GM12872 (cell line): ENCODE measurements at regions not wholly inside any gene's neighbourhood (a gene's known extent, or its start where the extent isn't known, plus 50 kb on each side); places are given as distances from the start of the nearest gene placed in this dataset.

ENCODE experiments used
- CTCF ChIP-seq: IDR thresholded peaks from 3 replicates; pipeline ENCODE4 v1.5.1; 2011; ENCODE audit warnings: low read depth, mild to moderate bottlenecking, low read length, moderate library complexity; ENCODE audit not compliant: insufficient read depth

GRCh38 chr18:41873730-41874129 is 81.3 kb upstream of the PIK3C3 start:
- TF ChIP-seq CTCF, result no peak

DNA sequence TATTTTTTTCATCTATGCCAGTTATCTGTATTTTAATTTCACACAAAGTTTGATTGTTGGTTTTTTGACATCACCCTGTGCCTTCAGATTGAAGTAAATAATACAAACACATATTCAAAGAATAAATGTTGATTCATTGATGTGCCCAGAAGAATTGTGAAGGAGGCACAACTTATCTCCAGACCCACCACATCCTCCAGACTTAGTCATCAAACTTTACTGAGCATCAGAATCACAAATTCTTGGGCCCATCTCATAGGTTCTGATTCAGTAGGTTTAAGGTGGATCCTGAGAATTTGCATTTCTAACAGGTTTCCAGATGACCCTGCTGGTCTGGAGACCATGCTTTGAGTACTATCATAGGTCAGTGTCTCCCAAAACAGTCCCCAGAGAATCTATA is 82.8 kb upstream of the PIK3C3 start:
- no peak for TF ChIP-seq CTCF

DNA sequence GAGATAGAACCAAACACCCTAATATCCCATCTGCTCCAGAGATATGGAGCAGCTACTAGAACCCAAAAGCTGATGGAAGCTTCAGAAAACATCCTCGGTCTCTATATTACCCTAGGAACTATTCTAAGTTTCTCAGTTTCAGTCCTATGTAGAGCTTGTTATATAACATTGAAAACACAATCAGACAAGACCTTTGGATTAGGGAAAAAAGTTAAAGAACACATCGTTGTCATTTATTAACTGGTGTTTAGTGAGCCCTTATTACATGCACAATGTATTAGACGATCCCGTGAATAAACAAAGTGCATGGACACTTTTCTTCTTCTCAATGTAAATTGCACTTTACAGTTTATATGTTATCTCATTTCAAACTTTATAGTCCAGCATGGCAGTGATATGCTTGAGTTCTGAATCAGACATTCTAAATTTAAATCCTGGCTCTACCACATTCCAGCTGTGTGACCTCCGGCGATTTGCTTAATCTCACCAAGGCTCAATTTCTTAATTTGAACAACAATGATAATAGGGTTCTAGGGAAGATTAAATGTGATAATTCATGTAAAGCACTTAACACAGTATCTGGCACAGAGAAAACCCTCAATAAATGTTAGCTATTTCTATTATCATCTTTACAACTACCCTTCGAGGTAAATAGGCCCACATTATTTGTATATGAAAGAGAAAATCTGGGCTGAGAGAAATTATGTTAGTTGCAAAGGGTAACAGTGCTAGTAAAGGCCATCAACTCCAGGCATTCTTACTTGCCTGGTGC is 83.6 kb upstream of the PIK3C3 start:
- TF ChIP-seq CTCF, result no peak

DNA sequence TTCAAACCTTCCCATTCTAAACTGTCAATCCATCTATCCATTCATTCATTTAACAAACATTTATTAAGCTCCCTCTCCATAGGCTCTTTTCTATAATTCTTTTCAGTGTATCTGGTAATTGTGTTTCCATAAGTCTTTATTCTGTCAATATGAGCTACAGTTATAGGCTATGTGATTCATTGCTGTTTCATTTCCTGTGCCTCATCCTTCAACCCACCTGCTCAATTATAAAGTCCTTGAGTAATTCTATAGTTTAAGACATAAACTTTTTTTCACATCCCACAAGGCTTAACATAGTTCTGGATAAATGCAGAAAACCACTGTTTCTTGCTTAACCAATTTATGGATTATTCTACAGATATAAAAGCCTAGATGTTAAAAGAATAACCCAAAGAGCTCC is 84.2 kb upstream of the PIK3C3 start:
- no peak for TF ChIP-seq CTCF

DNA sequence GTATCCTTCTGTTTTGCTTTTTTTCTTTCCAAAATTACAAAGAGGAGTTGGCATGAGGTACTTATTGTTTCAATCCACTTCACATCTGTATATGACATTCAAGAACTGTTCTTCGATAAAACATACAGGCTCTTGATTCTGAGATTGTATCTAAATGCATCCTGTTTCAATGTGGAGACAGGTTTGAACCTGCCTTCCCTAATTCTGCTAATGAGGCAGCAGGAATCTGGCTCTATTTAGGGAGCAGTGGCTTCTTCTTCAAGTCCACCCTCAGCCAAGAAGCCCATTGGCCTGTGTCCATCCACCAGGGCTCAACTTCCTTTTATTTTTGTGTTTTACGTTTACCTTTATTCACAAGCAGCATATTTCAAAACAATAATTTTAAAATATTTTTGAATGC is 84.8 kb upstream of the PIK3C3 start:
- TF ChIP-seq CTCF, result no peak

GRCh38 chr18:41864216-41864615 is 90.8 kb upstream of the PIK3C3 start:
- no peak for TF ChIP-seq CTCF

GRCh38 chr18:41862921-41863320 is 92.1 kb upstream of the PIK3C3 start:
- no peak for TF ChIP-seq CTCF
